Liver (tissue), 8 donors: ENCODE measurements at regions not wholly inside any gene's neighbourhood (a gene's known extent, or its start where the extent isn't known, plus 50 kb on each side); places are given as distances from the start of the nearest gene placed in this dataset.

Experiments
- DNase-seq: peaks from one replicate; pipeline ENCODE4 v3.0.0-alpha.2; 2017; ENCODE audit warnings: low spot score
- H3K27ac ChIP-seq, 2 donors: one replicate each; pipeline ENCODE4 v1.7.0; 2013; ENCODE audit warnings: inconsistent platforms in 2 of 2, low read length in 2 of 2, control low read depth in 1 of 2, low read depth in 1 of 2, mild to moderate bottlenecking in 1 of 2
- H3K27me3 ChIP-seq, 4 donors: one replicate each; pipeline versions ENCODE4 v1.6.1 to v1.7.0; 2013; ENCODE audit warnings: low read length in 3 of 4, inconsistent platforms in 1 of 4, mild to moderate bottlenecking in 1 of 4, moderate library complexity in 1 of 4; ENCODE audit not compliant: control insufficient read depth in 4 of 4, insufficient read depth in 4 of 4
- H3K36me3 ChIP-seq, 4 donors: one replicate each; pipeline versions ENCODE4 v1.6.1 to v1.7.0; 2013; ENCODE audit warnings: low read length in 3 of 4, mild to moderate bottlenecking in 3 of 4, low read depth in 1 of 4, moderate library complexity in 1 of 4; ENCODE audit not compliant: control insufficient read depth in 4 of 4, insufficient read depth in 3 of 4
- H3K4me1 ChIP-seq, 4 donors: one replicate each; pipeline versions ENCODE4 v1.6.1 to v1.7.0; 2013; ENCODE audit warnings: low read length in 3 of 4, mild to moderate bottlenecking in 3 of 4, moderate library complexity in 1 of 4; ENCODE audit not compliant: control insufficient read depth in 4 of 4, insufficient read depth in 4 of 4
- H3K4me3 ChIP-seq, 3 donors: one replicate each; pipeline versions ENCODE4 v1.6.1 to v1.7.0; 2013; ENCODE audit warnings: low read length in 3 of 3, control low read depth in 1 of 3, low read depth in 1 of 3, mild to moderate bottlenecking in 1 of 3
- H3K9ac ChIP-seq, 2 donors: one replicate each; pipeline ENCODE4 v1.7.0; 2013; ENCODE audit warnings: low read length in 2 of 2, mild to moderate bottlenecking in 2 of 2, moderate library complexity in 2 of 2, control low read depth in 1 of 2, low read depth in 1 of 2
- H3K9me3 ChIP-seq, 4 donors: one replicate each; pipeline versions ENCODE4 v1.6.1 to v1.7.0; 2013; ENCODE audit warnings: low read length in 3 of 4; ENCODE audit not compliant: control insufficient read depth in 4 of 4
- EGR1 ChIP-seq, 2 donors: IDR thresholded peaks; 2 replicates each; pipeline ENCODE4 v1.6.1; 2016 to 2018; ENCODE audit warnings: antibody characterized with exemption in 2 of 2, low read depth in 2 of 2
- FOXA1 ChIP-seq: IDR thresholded peaks from 2 replicates; pipeline ENCODE4 v1.6.1; 2016; ENCODE audit warnings: antibody characterized with exemption
- FOXA2 ChIP-seq: IDR thresholded peaks from 2 replicates; pipeline ENCODE4 v1.6.1; 2016; ENCODE audit warnings: antibody characterized with exemption
- GABPA ChIP-seq, 2 donors: IDR thresholded peaks in 1 of 2; conservative IDR thresholded peaks in 1 of 2; 2 replicates each; pipeline ENCODE4 v1.6.1; 2016; ENCODE audit warnings: antibody characterized with exemption in 2 of 2, mild to moderate bottlenecking in 1 of 2, moderate library complexity in 1 of 2
- HNF4A ChIP-seq, 2 donors: conservative IDR thresholded peaks; 2 replicates each; pipeline ENCODE4 v1.6.1; 2016; ENCODE audit warnings: antibody characterized with exemption in 2 of 2, mild to moderate bottlenecking in 2 of 2
- HNF4G ChIP-seq: IDR thresholded peaks from 2 replicates; pipeline ENCODE4 v1.6.1; 2016; ENCODE audit warnings: antibody characterized with exemption
- NR2F2 ChIP-seq: IDR thresholded peaks from 2 replicates; pipeline ENCODE4 v1.6.1; 2016; ENCODE audit warnings: antibody characterized with exemption
- RAD21 ChIP-seq, 2 donors: IDR thresholded peaks; 2 replicates each; pipeline ENCODE4 v1.6.1; 2016; ENCODE audit warnings: antibody characterized with exemption in 2 of 2, mild to moderate bottlenecking in 2 of 2
- REST ChIP-seq: IDR thresholded peaks from 2 replicates; pipeline ENCODE4 v1.6.1; 2016; ENCODE audit warnings: antibody characterized with exemption, mild to moderate bottlenecking
- SP1 ChIP-seq: IDR thresholded peaks from 2 replicates; pipeline ENCODE4 v1.6.1; 2018; ENCODE audit warnings: antibody characterized with exemption, mild to moderate bottlenecking
- TAF1 ChIP-seq: conservative IDR thresholded peaks from 2 replicates; pipeline ENCODE4 v1.6.1; 2016; ENCODE audit warnings: antibody characterized with exemption, mild to moderate bottlenecking
- WGBS: extraction: QIAGEN DNeasy Blood & Tissue Kit; methylation state at CpG from one replicate; pipeline ENCODE4 v1.1.7; 2013; 5-methylcytosine and 5-hydroxymethylcytosine counted together
- TF ChIP-seq, protein P1 (sequence below): IDR thresholded peaks from 2 replicates; pipeline ENCODE4 v1.6.1; 2016; ENCODE audit warnings: antibody characterized with exemption
- TF ChIP-seq, protein P2 (sequence below): IDR thresholded peaks from 2 replicates; pipeline ENCODE4 v1.6.1; 2016; ENCODE audit warnings: antibody characterized with exemption
- TF ChIP-seq, protein P3 (sequence below): fragments of 150-350 bp; IDR thresholded peaks from 2 replicates; pipeline ENCODE4 v1.5.1; 2017; ENCODE audit warnings: improper control_type of control experiment, low read depth, low read length; ENCODE audit not compliant: missing input control
- donor health status: healthy.
- donor health status: healthy.
- donor health status: healthy.
- donor health status: healthy.
- donor health status: healthy.

DNA sequence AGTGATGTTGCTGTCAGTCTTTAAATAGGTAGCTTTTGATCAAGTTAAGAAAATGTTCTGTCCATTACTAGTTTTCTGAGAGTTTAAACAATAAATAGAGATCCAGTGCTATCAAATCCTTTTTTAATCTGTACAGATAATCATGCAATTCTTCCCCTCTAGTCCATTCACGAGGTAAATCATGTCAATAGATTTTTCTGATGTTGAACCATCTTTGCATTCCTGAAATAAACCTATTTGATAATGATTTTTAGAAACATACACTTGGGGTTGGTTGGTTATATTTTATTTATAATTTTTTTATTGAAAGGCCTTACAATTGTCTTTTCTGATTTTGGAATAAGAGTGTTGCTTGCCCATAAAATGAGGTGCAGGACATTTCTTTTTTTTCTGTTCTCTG is 95.0 kb downstream of the FAM53A start:
- H3K27me3 ChIP-seq: no peaks in the 10 kb centered on the region
- TF ChIP-seq, protein P1, sequence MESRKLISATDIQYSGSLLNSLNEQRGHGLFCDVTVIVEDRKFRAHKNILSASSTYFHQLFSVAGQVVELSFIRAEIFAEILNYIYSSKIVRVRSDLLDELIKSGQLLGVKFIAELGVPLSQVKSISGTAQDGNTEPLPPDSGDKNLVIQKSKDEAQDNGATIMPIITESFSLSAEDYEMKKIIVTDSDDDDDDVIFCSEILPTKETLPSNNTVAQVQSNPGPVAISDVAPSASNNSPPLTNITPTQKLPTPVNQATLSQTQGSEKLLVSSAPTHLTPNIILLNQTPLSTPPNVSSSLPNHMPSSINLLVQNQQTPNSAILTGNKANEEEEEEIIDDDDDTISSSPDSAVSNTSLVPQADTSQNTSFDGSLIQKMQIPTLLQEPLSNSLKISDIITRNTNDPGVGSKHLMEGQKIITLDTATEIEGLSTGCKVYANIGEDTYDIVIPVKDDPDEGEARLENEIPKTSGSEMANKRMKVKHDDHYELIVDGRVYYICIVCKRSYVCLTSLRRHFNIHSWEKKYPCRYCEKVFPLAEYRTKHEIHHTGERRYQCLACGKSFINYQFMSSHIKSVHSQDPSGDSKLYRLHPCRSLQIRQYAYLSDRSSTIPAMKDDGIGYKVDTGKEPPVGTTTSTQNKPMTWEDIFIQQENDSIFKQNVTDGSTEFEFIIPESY: no peak
- TF ChIP-seq HNF4A (conservative IDR thresholded peaks at IDR 0.05): no peak
- no peak overlapping the region for H3K9ac ChIP-seq
- 71% methylated on average over 1 of the region's 1 CpG for WGBS
- no peaks in the 10 kb centered on the region for H3K4me1 ChIP-seq
- peaks cover 3 to 12% (median 8%) of the 10 kb centered on the region in 4 donors for H3K9me3 ChIP-seq
- H3K27ac ChIP-seq: no peak overlapping the region
- H3K36me3 ChIP-seq: no peaks in the 10 kb centered on the region
- H3K4me3 ChIP-seq: no peak overlapping the region
- no peak for DNase-seq

DNA sequence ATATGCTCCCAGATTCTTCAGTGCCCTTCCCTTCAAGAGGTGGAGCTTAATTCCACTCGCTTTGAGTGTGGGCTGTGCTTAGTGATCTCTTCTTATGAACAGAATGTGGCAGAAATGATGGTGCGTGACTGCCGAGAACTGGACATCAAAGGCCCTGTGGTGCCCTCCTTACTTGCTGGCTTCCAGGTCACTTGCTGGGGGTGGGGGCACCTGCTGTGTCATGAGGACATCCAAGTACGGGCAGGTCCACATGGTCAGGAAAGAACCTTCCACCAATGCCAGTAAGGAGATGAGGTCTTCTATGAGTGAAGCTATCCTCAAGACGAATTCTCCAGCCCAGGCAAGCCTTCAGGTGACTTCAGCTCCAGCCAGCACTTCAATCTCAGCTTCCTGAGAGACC is 95.8 kb downstream of the FAM53A start:
- Histone ChIP-seq H3K36me3 (no peaks in the 10 kb centered on the region), H3K4me1 (no peaks in the 10 kb centered on the region), H3K9ac (no peak overlapping the region), H3K27ac (no peak overlapping the region), H3K27me3 (no peaks in the 10 kb centered on the region), H3K9me3 (peaks cover 3 to 12% (median 8%) of the 10 kb centered on the region in 4 donors), H3K4me3 (no peak overlapping the region)
- 92% methylated on average over 5 of the region's 5 CpGs for WGBS
- TF ChIP-seq, protein P2, sequence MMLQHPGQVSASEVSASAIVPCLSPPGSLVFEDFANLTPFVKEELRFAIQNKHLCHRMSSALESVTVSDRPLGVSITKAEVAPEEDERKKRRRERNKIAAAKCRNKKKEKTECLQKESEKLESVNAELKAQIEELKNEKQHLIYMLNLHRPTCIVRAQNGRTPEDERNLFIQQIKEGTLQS: no peak
- TF ChIP-seq RAD21 (IDR thresholded peaks at IDR 0.05): no peak
- DNase-seq: no peak

- Histone ChIP-seq H3K36me3 (no peaks in the 10 kb centered on the region), H3K4me1 (peaks cover 2 to 12% (median 9%) of the 10 kb centered on the region in 4 donors), H3K27me3 (no peaks in the 10 kb centered on the region), H3K4me3 (no peak overlapping the region), H3K27ac (no peak overlapping the region), H3K9me3 (peaks cover 0 to 5% (median 0%) of the 10 kb centered on the region in 4 donors), H3K9ac (no peak overlapping the region)
- TF ChIP-seq NR2F2 (no peak), REST (no peak), SP1 (no peak), RAD21 (IDR thresholded peaks at IDR 0.05) (no peak), HNF4G (no peak), HNF4A (conservative IDR thresholded peaks at IDR 0.05) (no peak), GABPA (IDR thresholded peaks at IDR 0.05 in 1 of 2, conservative IDR thresholded peaks at IDR 0.05 in 1 of 2) (no peak), FOXA1 (no peak), FOXA2 (no peak), TAF1 (no peak), EGR1 (IDR thresholded peaks at IDR 0.05; ENCODE audit: low read depth in 2 of 2) (no peak)
- TF ChIP-seq, protein P2: no peak
- TF ChIP-seq, protein P3, sequence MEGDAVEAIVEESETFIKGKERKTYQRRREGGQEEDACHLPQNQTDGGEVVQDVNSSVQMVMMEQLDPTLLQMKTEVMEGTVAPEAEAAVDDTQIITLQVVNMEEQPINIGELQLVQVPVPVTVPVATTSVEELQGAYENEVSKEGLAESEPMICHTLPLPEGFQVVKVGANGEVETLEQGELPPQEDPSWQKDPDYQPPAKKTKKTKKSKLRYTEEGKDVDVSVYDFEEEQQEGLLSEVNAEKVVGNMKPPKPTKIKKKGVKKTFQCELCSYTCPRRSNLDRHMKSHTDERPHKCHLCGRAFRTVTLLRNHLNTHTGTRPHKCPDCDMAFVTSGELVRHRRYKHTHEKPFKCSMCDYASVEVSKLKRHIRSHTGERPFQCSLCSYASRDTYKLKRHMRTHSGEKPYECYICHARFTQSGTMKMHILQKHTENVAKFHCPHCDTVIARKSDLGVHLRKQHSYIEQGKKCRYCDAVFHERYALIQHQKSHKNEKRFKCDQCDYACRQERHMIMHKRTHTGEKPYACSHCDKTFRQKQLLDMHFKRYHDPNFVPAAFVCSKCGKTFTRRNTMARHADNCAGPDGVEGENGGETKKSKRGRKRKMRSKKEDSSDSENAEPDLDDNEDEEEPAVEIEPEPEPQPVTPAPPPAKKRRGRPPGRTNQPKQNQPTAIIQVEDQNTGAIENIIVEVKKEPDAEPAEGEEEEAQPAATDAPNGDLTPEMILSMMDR: no peak
- TF ChIP-seq, protein P1: no peak
- DNase-seq: no peak
- WGBS: 70% methylated on average over 3 of the region's 3 CpGs
Observed at GRCh38 chr4:1584498-1584897, 99.6 kb downstream of the FAM53A start.
